Mucosa of descending colon (tissue), 3 donors: ENCODE measurements at regions not wholly inside any gene's neighbourhood (a gene's known extent, or its start where the extent isn't known, plus 50 kb on each side); places are given as distances from the start of the nearest gene placed in this dataset.

Experiments used
- ATAC-seq: fragments of 200-7000 bp; cut with Tn5 transposase; one replicate; pipeline ENCODE4 v1.9.1; 2020; ENCODE audit warnings: mild to moderate bottlenecking, moderate library complexity
- DNase-seq, 3 donors: peaks; one replicate each; pipeline ENCODE4 v3.0.0-alpha.2; 2020
- H3K36me3 ChIP-seq: fragments of 200-600 bp; one replicate; pipeline ENCODE4 v1.8.0; 2021; ENCODE audit warnings: low read depth, mild to moderate bottlenecking
- H3K4me1 ChIP-seq: fragments of 200-600 bp; one replicate; pipeline ENCODE4 v1.8.0; 2021; ENCODE audit warnings: low read depth, mild to moderate bottlenecking
- H3K4me3 ChIP-seq: fragments of 200-600 bp; one replicate; pipeline ENCODE4 v1.8.0; 2021; ENCODE audit warnings: mild to moderate bottlenecking
- H3K9me3 ChIP-seq: fragments of 200-600 bp; one replicate; pipeline ENCODE4 v1.8.0; 2021; ENCODE audit warnings: mild to moderate bottlenecking
- intact Hi-C, 2 donors: fragments of 100-400 bp; cut with DNase I in 1 of 2; cut with micrococcal nuclease in 1 of 2; formaldehyde crosslinking; loops; one replicate each; pipeline versions ENCODE4 v1.11.0 to v1.11.1; 2022; cut with DNase I, micrococcal nuclease
- TF ChIP-seq, protein P1 (sequence below): fragments of 200-600 bp; IDR thresholded peaks from one replicate; pipeline ENCODE4 v1.8.0; 2022; ENCODE audit warnings: antibody characterized with exemption, mild to moderate bottlenecking
- donor health status: DM: no; HTN: no; CAD: no; lungs with moderate emphysema.
- donor health status: DM: no; HTN: no; CAD: no.
- donor health status: DM: no; HTN: yes; CAD: no.

DNA sequence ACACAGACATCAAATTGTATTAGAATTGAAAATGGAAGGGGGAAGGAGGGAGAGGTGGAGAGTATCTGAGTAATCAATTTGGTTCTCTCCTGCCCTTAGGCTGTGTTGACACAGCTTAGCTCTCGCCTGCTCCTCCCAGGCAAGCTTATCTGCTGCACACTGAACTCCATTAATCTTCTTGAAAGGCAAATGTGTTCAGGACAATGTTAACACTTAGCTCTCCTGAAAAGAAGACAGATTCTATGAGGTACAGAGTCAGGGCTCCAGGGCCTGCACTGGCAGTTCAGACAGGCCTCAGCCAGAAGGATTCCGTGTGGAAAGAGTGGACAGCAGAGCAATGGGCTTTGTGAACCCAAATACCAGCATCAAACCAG is 430.0 kb upstream of the TNP1 start:
- no peak for ATAC-seq
- Histone ChIP-seq H3K36me3 (no peaks in the 10 kb centered on the region), H3K4me3 (no peak overlapping the region), H3K4me1 (no peaks in the 10 kb centered on the region), H3K9me3 (no peaks in the 10 kb centered on the region)
- TF ChIP-seq, protein P1, sequence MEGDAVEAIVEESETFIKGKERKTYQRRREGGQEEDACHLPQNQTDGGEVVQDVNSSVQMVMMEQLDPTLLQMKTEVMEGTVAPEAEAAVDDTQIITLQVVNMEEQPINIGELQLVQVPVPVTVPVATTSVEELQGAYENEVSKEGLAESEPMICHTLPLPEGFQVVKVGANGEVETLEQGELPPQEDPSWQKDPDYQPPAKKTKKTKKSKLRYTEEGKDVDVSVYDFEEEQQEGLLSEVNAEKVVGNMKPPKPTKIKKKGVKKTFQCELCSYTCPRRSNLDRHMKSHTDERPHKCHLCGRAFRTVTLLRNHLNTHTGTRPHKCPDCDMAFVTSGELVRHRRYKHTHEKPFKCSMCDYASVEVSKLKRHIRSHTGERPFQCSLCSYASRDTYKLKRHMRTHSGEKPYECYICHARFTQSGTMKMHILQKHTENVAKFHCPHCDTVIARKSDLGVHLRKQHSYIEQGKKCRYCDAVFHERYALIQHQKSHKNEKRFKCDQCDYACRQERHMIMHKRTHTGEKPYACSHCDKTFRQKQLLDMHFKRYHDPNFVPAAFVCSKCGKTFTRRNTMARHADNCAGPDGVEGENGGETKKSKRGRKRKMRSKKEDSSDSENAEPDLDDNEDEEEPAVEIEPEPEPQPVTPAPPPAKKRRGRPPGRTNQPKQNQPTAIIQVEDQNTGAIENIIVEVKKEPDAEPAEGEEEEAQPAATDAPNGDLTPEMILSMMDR: no peak
- DNase-seq: no peak
- intact Hi-C loops: no loop called here

DNA sequence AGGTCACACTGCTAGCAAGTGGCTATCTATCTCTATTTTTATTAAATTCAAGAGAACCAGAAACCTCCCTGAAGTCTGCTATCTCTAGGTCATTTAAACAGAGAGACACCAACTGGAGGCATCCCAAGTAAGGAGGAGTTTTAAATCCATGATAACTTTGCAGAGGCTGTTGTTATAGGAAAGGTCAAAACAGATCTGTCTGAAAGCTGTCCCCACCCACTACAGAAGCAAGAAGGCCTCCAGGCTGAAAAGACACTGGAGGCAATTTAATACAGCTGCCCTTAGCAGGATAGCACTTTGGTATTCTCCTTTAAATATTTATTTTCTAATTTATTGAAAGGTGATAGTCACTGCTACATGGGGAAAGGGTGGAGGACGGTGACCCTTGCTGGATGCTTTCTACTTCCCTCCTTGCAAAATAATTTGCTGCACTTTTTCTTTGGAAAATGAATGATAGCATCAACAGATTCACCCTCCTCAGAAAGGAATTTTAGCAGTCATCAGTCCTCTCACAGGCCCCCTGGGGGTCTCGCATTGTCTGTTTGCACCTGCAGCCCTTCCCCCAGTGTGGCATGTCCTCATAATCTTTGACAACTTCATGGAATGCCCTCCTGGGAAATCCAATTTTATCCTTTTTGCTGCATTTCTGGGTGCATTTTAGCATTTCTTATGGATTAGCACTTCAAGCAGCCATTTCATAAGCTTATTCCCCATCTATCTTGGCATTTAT is 429.5 kb upstream of the TNP1 start:
- DNase-seq: no peak
- intact Hi-C loops: no loop called here
- H3K36me3 ChIP-seq: no peaks in the 10 kb centered on the region

DNA sequence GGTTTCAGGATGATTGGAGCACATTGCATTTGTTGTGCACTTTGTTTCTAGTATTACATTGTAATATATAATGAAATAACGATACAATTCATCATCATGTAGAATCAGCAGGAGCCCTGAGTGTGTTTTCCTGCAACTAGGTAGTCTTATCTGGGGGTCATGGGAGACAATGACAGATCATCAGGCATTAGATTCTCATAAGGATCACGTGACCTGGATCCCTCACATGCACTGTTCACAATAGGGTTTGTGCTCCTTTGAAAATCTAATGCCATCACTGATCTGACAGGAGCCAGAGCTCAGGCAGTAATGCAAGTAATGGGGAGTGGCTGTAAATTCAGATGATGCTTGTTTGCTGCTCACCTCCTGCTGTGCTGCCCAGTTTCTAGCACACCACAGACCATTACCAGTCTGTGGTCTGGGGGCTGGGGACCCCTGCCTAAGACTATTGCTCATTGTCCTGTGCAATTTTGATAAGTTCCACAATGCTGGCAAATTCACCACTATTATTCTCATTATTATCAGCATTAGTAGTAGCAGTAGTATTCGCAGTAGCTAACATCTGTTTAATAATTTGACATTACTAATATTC is 428.7 kb upstream of the TNP1 start:
- DNase-seq: no peak

More for the DNA sequence above, 429.5 kb upstream of the TNP1 start:
- ATAC-seq: no peak
- Histone ChIP-seq H3K4me1 (no peaks in the 10 kb centered on the region), H3K9me3 (no peaks in the 10 kb centered on the region), H3K4me3 (no peak overlapping the region)
- TF ChIP-seq, protein P1: no peak

DNA sequence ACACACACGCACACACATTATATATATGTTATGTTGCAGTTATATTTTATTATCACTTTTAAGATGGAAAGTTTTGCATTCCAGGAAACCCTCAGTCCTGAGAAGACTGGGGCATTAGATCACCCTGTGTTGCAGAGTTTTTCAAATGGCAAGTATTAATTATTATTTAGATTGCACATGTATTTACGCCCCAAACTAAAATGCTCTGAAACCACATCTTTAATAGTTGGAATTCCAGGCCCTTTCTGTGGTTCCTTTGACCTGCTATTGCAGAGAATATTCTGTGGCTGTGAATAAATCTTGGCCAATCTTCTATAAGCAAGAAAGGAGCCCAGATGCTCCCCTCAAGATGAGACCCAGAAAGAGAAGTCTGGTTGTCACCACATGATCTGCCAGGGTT is 427.0 kb upstream of the TNP1 start:
- Histone ChIP-seq H3K4me1 (no peaks in the 10 kb centered on the region), H3K4me3 (no peak overlapping the region), H3K9me3 (no peaks in the 10 kb centered on the region), H3K36me3 (no peaks in the 10 kb centered on the region)
- intact Hi-C loops: no loop called here
- TF ChIP-seq, protein P1: no peak
- DNase-seq (no peak), ATAC-seq (no peak)

More for the DNA sequence above, 428.7 kb upstream of the TNP1 start:
- ATAC-seq: no peak
- TF ChIP-seq, protein P1: no peak
- no peaks in the 10 kb centered on the region for H3K36me3 ChIP-seq
- no peaks in the 10 kb centered on the region for H3K9me3 ChIP-seq
- no peaks in the 10 kb centered on the region for H3K4me1 ChIP-seq
- intact Hi-C loops: no loop called here
- no peak overlapping the region for H3K4me3 ChIP-seq

DNA sequence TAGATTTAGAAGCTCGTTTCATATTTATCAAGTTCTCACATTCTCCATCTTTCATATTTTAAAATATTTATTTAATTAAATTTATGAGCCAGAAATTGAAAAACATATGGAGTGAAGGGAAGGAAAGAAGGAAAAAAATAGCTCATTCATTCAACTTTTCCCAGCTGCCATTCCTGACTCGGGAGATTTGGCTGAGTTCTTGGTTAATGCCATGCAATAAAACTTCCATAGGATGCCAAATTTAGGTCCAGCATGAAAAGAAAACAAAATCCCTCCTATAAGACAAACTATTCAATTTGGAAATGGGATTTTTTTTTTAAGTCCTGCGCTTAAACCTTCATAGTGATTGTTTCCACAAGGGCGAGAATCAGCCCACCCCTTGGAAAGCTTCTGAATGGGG is 426.1 kb upstream of the TNP1 start:
- Histone ChIP-seq H3K4me3 (no peak overlapping the region), H3K4me1 (no peaks in the 10 kb centered on the region), H3K36me3 (no peaks in the 10 kb centered on the region), H3K9me3 (no peaks in the 10 kb centered on the region)
- DNase-seq (no peak), ATAC-seq (no peak)
- intact Hi-C loops: no loop called here
- TF ChIP-seq, protein P1: no peak
